Hepatocyte (in vitro differentiated cells): ENCODE measurements at regions not wholly inside any gene's neighbourhood (a gene's known extent, or its start where the extent isn't known, plus 50 kb on each side); places are given as distances from the start of the nearest gene placed in this dataset.

Experiments used
- DNase-seq: peaks from one replicate; pipeline ENCODE4 v3.0.0-alpha.2; 2016; ENCODE audit warnings: low spot score
- H2AFZ ChIP-seq: fragments of 200-600 bp; sonication (generic); 2 replicates; pipeline ENCODE4 v1.6.0; 2016; ENCODE audit warnings: antibody characterized with exemption, mild to moderate bottlenecking
- H3K27ac ChIP-seq: fragments of 200-600 bp; sonication (generic); 2 replicates; pipeline ENCODE4 v1.5.1; 2016; ENCODE audit warnings: mild to moderate bottlenecking
- H3K27me3 ChIP-seq: fragments of 200-600 bp; sonication (generic); 2 replicates; pipeline ENCODE4 v1.6.1; 2016
- H3K36me3 ChIP-seq: fragments of 200-600 bp; sonication (generic); replicated peaks from 2 replicates; pipeline ENCODE4 v1.5.1; 2016; ENCODE audit warnings: low read depth; ENCODE audit not compliant: insufficient read depth
- H3K4me1 ChIP-seq: fragments of 200-600 bp; sonication (generic); 2 replicates; pipeline ENCODE4 v1.5.1; 2016; ENCODE audit warnings: mild to moderate bottlenecking, moderate library complexity; ENCODE audit not compliant: insufficient read depth
- H3K4me2 ChIP-seq: fragments of 200-600 bp; sonication (generic); 2 replicates; pipeline ENCODE4 v1.6.0; 2016
- H3K4me3 ChIP-seq: fragments of 200-600 bp; sonication (generic); 2 replicates; pipeline ENCODE4 v1.5.1; 2016; ENCODE audit warnings: mild to moderate bottlenecking
- H3K79me2 ChIP-seq: fragments of 200-600 bp; sonication (generic); 2 replicates; pipeline ENCODE4 v1.6.0; 2017; ENCODE audit warnings: mild to moderate bottlenecking
- H3K9me2 ChIP-seq: fragments of 200-600 bp; sonication (generic); replicated peaks from 2 replicates; pipeline ENCODE4 v1.6.0; 2017; ENCODE audit warnings: mild to moderate bottlenecking; ENCODE audit not compliant: insufficient read depth
- H3K9me3 ChIP-seq: fragments of 200-600 bp; sonication (generic); 2 replicates; pipeline ENCODE4 v1.5.1; 2016; ENCODE audit warnings: low read depth, mild to moderate bottlenecking
- H4K20me1 ChIP-seq: fragments of 200-600 bp; sonication (generic); 2 replicates; pipeline ENCODE4 v1.6.0; 2016; ENCODE audit warnings: mild to moderate bottlenecking; ENCODE audit not compliant: insufficient read depth, poor library complexity, severe bottlenecking
- EZH2 ChIP-seq: fragments of 200-600 bp; sonication (generic); IDR thresholded peaks from 2 replicates; pipeline ENCODE4 v1.6.1; 2016; ENCODE audit warnings: antibody characterized with exemption, mild to moderate bottlenecking, borderline replicate concordance
- EZH2phosphoT487 ChIP-seq: fragments of 200-600 bp; sonication (generic); IDR thresholded peaks from one replicate; pipeline ENCODE4 v1.6.1; 2018; ENCODE audit warnings: antibody characterized with exemption, mild to moderate bottlenecking, low read depth, moderate library complexity; ENCODE audit not compliant: unreplicated experiment, severe bottlenecking
- WGBS: methylation state at CpG from one replicate; pipeline ENCODE4 v1.1.6; 2016; ENCODE audit warnings: low lambda C conversion rate; ENCODE audit errors: missing lambda C conversion rate; 5-methylcytosine and 5-hydroxymethylcytosine counted together
- TF ChIP-seq, protein P1 (sequence below): fragments of 200-600 bp; sonication (generic); IDR thresholded peaks from 2 replicates; pipeline ENCODE4 v1.5.1; 2016; ENCODE audit warnings: antibody characterized with exemption, mild to moderate bottlenecking; ENCODE audit not compliant: poor library complexity

DNA sequence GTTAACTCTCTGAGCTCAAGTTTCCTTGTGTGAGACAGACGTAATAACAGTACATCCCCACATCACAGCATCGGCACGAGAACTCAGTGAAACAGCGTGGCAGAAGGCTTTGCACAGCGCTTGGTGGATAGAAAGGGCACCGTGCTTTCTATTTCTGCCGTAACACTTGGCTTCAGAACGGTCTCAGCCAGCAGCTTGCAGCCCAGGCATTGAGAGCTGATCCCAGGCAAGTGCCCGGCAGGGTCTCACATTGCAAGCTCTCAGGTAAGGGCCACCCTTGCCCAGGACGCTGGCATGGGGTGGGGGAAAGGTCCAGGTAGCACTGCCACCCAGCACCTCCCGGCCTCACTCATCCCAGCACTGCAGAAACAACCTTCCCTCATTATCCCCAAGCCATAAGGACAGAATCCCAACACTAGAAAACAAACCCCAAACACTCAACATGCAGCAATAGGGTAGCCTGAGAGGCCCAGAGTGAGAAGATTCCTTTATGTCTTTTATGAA, 70.5 kb upstream of the ITGA11 start:
- Histone ChIP-seq H3K4me3 (no peak overlapping the region), H3K79me2 (no peaks in the 10 kb centered on the region), H4K20me1 (no peaks in the 10 kb centered on the region), H3K36me3 (no peaks in the 10 kb centered on the region), H3K4me1 (no peaks in the 10 kb centered on the region), H3K27me3 (no peaks in the 10 kb centered on the region), H2AFZ (no peak overlapping the region), H3K9me3 (no peaks in the 10 kb centered on the region), H3K9me2 (no peaks in the 10 kb centered on the region), H3K4me2 (no peak overlapping the region), H3K27ac (no peak overlapping the region)
- TF ChIP-seq, protein P1, sequence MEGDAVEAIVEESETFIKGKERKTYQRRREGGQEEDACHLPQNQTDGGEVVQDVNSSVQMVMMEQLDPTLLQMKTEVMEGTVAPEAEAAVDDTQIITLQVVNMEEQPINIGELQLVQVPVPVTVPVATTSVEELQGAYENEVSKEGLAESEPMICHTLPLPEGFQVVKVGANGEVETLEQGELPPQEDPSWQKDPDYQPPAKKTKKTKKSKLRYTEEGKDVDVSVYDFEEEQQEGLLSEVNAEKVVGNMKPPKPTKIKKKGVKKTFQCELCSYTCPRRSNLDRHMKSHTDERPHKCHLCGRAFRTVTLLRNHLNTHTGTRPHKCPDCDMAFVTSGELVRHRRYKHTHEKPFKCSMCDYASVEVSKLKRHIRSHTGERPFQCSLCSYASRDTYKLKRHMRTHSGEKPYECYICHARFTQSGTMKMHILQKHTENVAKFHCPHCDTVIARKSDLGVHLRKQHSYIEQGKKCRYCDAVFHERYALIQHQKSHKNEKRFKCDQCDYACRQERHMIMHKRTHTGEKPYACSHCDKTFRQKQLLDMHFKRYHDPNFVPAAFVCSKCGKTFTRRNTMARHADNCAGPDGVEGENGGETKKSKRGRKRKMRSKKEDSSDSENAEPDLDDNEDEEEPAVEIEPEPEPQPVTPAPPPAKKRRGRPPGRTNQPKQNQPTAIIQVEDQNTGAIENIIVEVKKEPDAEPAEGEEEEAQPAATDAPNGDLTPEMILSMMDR: no peak
- TF ChIP-seq EZH2phosphoT487 (no peak), EZH2 (no peak)
- 90% methylated on average over 11 of the region's 11 CpGs for WGBS
- no peak for DNase-seq

DNA sequence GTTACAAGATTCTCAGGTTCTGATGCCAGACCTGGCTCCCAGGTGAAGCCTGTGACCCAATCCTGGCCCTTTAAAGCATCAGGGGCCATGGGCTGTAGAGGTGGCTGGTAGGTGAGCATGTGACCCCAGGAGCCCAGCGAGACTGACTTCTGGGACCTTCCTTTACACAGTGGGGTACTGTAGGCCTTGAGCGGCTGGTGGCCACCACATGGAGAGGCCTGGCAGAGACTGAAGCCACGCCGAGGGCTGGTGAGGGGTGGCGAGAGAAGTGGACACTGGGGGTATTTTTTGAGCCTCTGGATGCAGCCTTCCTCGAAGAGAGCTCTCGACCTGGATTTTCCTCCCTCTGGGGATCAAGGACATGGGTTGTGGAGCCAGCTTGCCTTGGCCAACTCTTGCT, 71.2 kb upstream of the ITGA11 start:
- no peak overlapping the region for H2AFZ ChIP-seq
- H3K27ac ChIP-seq: no peak overlapping the region
- H3K4me2 ChIP-seq: no peak overlapping the region
- H3K4me3 ChIP-seq: no peak overlapping the region
- no peaks in the 10 kb centered on the region for H3K27me3 ChIP-seq
- 98% methylated on average over 7 of the region's 7 CpGs for WGBS
- DNase-seq: no peak
- no peaks in the 10 kb centered on the region for H3K4me1 ChIP-seq
- no peaks in the 10 kb centered on the region for H3K9me3 ChIP-seq
- TF ChIP-seq EZH2 (no peak), EZH2phosphoT487 (no peak)
- TF ChIP-seq, protein P1: no peak
- H3K79me2 ChIP-seq: no peaks in the 10 kb centered on the region
- no peaks in the 10 kb centered on the region for H4K20me1 ChIP-seq
- H3K9me2 ChIP-seq: no peaks in the 10 kb centered on the region
- H3K36me3 ChIP-seq: no peaks in the 10 kb centered on the region

DNA sequence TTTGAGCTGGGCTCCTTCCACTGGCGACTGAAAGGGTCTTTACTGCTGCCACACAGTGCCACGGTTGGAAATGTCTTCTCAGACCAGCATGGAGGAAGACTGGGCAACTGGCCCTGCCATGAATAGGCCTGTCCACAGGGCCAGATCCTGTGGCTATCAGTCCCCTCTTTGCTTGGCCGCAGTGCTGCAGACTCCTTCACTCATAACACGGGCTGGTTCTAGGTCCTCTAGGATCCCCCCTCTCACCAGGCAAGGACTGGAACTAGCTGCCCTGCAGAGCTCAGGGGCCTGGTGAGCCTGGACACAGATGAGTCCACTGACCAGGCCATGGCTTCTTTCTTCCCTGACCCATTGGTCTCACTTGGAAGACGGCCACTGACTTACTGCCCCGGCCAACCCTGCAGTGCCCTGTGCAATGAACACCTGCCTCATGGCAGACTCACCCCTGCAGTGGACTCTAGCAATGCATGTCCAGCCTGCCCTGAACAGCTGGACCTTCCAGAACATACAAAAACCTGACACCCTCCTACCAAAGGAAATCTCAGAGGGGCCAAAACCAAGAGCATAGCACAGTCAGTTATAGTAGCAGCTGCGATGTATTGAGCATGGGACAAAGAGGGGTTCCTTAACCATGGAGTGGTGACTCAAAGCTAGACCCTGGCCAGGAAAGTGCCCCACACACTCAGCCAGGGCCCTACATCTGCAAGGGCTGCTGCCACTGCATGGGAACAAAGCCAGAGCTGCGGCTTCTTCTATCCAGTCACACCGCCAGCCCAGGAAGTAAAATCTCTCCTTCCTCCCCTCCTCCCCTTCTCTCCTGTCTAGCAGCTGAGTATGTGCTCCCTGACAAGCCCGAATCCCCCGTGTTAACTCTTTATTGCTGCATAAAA, 72.1 kb upstream of the ITGA11 start:
- Histone ChIP-seq H2AFZ (peak overlapping the region; percentile 45), H3K4me2 (peak overlapping the region; percentile 51)

More for the DNA sequence above, 72.1 kb upstream of the ITGA11 start:
- Histone ChIP-seq H3K9me2 (no peaks in the 10 kb centered on the region), H3K27ac (no peak overlapping the region), H3K4me1 (no peaks in the 10 kb centered on the region), H3K36me3 (no peaks in the 10 kb centered on the region), H3K9me3 (no peaks in the 10 kb centered on the region), H4K20me1 (no peaks in the 10 kb centered on the region), H3K79me2 (no peaks in the 10 kb centered on the region), H3K27me3 (no peaks in the 10 kb centered on the region), H3K4me3 (no peak overlapping the region)
- DNase-seq: no peak
- whole genome bisulfite sequencing: 70% methylated on average over 11 of the region's 11 CpGs
- TF ChIP-seq EZH2: no peak
- TF ChIP-seq, protein P1: no peak
- no peak for TF ChIP-seq EZH2phosphoT487
